Uterus (tissue), 2 donors: ENCODE measurements at regions not wholly inside any gene's neighbourhood (a gene's known extent, or its start where the extent isn't known, plus 50 kb on each side); places are given as distances from the start of the nearest gene placed in this dataset.
"Not testable (repeated sequence)": the region's sequence is repeated elsewhere in the genome, so short reads cannot be mapped to it uniquely, and the experiment has no call there.

Source experiments
- POLR2A ChIP-seq, 2 donors: fragments of 450-650 bp; IDR thresholded peaks; one replicate each; pipeline ENCODE4 v1.6.1; 2016; ENCODE audit warnings: antibody characterized with exemption in 2 of 2, mild to moderate bottlenecking in 1 of 2, moderate library complexity in 1 of 2
- TF ChIP-seq, protein P1 (sequence below), 4 experiments: fragments of 200-600 bp in 2 of 4; fragments of 450-650 bp in 2 of 4; sonication (generic) in 2 of 4; IDR thresholded peaks; one replicate each; pipeline ENCODE4 v1.5.1; 2016 to 2019; ENCODE audit warnings: antibody characterized with exemption in 4 of 4, mild to moderate bottlenecking in 2 of 4, moderate library complexity in 1 of 4

DNA sequence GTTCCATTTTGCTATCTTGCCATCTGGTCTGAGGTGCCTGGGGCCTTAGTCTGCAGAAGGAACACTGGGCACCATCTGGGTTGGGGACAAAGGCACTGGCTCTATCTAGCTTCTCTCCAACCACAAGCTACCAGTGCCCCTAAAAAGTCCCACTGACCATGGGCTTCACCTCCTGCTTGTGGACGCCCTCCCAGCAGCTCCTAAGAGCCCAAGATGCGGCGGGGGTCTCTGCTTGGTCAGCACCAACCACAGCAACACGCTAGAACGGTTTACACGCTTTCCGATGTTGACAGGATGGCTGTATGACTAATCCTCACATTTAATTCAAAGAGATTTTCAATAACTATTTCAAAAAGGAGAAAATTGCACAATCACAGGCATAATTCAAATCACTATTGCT lies 80.4 kb upstream of the TNK2 start:
- TF ChIP-seq, protein P1, sequence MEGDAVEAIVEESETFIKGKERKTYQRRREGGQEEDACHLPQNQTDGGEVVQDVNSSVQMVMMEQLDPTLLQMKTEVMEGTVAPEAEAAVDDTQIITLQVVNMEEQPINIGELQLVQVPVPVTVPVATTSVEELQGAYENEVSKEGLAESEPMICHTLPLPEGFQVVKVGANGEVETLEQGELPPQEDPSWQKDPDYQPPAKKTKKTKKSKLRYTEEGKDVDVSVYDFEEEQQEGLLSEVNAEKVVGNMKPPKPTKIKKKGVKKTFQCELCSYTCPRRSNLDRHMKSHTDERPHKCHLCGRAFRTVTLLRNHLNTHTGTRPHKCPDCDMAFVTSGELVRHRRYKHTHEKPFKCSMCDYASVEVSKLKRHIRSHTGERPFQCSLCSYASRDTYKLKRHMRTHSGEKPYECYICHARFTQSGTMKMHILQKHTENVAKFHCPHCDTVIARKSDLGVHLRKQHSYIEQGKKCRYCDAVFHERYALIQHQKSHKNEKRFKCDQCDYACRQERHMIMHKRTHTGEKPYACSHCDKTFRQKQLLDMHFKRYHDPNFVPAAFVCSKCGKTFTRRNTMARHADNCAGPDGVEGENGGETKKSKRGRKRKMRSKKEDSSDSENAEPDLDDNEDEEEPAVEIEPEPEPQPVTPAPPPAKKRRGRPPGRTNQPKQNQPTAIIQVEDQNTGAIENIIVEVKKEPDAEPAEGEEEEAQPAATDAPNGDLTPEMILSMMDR (IDR thresholded peaks at IDR 0.05) = not testable (repeated sequence)
- TF ChIP-seq POLR2A (IDR thresholded peaks at IDR 0.05) = not testable (repeated sequence)
